HG02623 (cell line): ENCODE measurements at regions not wholly inside any gene's neighbourhood (a gene's known extent, or its start where the extent isn't known, plus 50 kb on each side); places are given as distances from the start of the nearest gene placed in this dataset.
"Not testable (repeated sequence)": the region's sequence is repeated elsewhere in the genome, so short reads cannot be mapped to it uniquely, and the experiment has no call there.

Source experiments
- ATAC-seq: cut with Tn5 transposase; IDR thresholded peaks from one replicate; pipeline ENCODE4 v1.9.1; 2021; ENCODE audit warnings: moderate library complexity; ENCODE audit not compliant: unreplicated experiment

DNA sequence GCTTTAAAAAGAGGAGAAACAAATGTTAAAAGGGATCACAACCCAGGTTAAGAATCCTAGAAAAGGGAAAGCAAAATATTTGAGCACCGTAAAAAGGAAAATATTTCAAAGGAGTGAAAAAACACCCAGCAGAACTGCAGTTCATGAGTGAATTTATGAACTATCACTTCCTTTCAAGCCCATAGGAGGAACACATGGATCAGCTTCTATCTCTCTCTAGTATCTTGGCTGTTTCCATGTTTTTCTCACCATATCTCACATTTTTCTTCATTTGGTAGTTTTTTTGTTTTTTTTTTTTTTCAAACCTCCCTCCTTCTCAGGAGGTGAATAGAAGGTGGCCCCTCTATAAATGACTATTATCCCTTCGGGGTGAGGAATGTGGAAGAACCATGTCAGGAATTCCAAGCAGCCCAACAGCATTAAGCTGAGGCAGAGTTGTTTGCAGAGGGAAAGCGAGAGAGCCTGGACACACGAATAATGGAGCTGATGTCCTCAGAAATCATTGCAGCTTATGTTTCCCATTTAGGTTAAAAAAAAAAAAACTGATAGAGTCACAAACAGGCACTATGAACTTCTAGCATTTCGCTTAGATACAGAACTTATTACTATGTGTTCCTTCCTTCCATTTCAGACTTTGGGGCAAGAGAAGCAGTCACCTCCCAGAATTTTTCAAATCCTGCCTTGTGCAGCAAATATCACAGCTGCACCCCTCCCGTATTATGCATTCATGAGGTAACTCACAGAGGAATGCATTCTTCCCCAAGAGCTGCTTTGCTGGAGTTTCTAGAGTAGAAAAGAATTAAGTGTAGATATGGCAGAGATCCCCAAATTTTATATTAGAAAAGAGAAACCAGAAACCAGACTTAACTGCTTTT is 315.6 kb downstream of the IRS1 start:
- ATAC-seq = no peak

DNA sequence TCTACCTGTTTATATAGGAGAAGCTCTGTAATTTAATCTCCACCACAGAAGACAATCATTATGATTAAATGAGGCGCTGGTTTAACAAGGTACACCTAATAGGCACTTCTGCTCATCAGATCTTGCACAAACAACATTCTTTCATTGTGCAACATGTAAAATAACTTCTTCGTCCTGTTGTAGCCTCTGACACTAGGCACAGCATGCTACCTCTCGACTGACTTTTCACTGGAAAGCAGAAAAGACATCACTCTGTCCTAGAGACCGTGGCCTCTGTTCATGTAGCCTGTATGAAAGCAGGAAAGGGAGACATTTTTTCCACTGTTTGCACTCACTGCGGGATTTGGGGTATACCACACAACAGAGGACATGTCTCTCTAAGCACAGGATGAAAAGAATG is 316.5 kb downstream of the IRS1 start:
- no peak for ATAC-seq

DNA sequence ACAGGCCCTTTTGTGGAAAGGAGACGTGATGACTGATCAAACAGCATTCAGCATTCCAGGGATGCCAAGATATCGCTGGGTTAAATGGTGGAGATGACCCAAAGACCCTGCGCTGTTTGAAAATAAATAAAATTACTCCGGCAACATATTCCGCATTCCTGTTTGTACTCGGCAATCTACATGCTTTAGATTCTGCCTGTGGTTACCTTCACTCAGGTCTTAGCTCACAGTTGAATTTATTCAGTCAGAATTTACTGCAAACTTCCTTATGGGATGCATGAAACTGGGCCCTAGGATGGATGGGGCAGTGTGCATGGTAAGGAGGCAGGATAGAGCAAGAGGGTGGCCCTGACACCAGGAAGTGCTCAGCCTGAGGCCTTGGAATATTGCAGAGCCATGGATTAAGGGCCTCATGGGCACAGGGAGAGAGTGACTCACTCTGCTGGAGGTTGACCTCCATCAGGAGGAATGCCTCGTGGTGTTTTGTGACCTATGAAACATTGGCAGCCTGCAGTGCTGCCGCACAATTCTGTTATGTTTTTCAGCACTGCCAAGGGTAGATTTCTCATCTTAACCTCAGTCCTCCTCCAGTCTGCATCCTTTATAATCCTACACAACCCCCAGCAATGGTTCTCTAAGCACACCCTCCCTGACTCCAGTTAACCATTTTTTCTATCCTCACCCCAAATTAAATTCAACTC is 321.4 kb downstream of the IRS1 start:
- ATAC-seq = no peak

DNA sequence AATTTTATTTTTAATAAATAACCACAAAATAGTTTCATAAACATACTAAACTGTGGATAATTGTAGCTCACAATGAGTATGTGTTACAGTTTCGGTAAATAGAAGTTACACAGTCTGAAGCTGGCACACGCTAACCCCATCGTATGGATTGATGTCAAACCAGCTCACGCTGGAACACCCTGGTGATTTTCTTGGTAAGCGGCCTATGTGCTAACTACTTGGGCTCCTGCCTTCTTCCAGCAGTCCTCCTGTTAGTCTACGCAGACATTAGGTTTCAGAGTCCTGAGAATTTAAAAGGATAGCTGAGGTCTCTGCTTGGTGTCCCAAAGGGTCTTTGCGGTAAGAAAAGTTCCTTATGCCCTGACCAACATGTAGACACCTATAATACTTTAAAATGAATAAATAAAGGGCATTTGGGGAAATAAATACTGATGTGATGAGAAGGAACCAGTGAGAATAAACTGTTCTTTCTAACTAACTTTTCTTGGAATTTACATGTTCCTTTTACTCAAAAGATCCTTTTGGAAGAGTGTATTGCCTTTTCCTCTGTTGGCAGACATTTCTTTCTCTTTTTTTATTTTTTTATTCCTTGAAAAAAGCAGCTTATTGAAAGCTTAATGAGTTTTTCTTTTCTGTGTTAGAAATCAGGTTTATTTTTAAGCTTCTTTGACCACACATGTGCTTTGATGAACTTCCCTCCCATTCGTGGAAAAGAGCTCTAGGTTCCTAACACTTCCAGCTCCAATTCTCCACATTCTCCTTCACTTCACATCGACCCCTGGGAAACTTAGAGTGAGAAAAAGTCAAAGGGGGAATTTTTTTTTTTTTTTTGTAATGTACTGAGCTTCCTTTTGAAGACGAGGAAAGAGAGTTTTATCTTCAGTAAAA is 322.2 kb downstream of the IRS1 start:
- ATAC-seq = no peak

DNA sequence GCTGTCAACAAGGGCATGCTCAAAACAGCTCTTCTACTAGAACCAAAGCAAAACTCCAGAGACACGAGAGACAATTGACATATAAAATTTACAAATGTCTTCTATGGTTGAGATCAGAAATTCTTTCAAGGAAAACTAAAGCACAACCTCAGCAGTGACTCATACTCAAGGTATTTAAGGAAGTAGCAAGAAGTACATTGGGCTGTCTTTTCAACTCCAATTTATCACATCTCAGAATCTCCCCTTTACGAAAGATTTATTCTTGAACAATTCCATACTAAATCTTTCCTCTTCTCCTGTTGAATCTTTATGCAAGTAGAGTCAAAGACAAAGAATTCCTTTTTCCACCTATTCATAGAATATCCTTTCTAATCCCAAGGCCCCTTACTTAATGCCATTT is 324.0 kb downstream of the IRS1 start:
- no peak for ATAC-seq

DNA sequence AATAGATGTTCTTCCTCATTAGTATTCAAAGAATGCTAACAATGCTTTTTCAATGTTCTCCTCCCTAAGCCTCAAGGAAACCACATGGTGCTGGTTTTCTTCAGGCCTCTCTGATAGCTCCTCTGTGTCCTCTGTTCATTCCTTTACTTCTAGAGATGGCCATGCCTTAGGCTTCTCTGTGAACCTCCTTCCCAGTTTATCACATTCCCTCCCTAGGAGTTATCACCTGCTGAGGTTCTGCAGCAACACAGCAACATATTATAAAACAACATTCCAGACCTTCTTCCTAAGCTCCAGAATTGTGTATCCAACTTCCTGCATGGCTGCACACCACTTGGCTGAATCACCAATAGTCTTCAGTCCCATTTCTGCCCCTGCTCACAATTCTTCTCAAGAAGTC is 325.5 kb downstream of the IRS1 start:
- ATAC-seq = no peak

DNA sequence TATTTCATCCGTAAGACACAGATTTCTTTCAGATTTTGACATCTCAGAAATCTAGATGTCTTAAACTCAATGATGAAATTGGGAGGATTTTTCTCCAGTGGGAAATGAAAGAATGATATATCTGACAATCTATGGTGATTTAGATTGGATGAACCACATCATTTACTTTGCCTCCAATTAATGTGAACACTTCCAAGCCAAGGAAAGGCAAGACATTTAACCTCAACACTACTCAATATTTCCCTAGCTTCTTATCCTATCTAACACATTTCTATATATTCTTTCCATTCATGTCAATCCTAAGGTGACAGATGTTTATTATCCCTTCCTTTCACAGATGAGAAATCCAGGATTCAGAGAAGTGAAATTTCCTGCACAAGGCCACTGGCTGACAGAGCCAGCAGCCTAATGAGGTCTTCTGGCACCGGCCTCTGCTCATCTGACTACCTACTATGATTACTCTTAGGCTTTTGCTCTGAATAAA is 327.6 kb downstream of the IRS1 start:
- ATAC-seq = no peak

DNA sequence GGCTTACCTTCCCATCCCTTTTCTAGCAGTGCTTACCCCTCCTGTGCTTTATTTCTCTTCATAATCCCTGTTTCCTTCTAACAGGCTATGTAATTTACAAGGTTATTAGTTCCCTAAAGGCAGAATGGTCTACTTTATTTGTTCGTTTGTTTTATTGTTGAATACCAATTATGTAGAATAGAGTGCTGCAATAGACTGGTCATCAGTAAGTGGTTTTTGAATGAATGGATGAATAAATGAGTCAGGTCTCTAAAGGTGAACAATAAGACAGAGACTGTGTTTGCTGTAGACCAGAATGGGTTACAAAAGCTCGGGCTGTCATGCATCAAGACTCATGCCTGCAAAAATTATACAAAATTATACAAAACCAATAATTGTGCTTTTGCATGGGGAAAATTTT is 332.0 kb downstream of the IRS1 start:
- no peak for ATAC-seq

DNA sequence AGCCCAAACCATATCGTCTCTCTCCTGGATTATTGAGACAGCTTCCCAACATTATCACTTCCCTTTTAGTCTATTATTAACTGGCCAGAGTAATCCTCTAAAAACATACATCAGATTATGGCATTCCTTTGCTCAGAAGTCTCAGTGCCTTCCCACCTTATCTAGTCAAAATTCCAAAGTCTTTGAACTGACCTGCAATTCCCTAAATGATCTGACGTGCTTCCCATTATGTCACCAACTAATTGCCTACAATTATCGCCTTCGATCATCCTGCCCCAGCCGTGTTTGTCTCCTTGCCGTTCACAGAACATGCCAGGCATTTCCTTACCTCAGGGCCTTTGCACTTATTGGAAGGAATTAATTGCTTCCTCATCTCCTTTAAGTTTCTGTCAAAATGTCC is 332.4 kb downstream of the IRS1 start:
- ATAC-seq = no peak

DNA sequence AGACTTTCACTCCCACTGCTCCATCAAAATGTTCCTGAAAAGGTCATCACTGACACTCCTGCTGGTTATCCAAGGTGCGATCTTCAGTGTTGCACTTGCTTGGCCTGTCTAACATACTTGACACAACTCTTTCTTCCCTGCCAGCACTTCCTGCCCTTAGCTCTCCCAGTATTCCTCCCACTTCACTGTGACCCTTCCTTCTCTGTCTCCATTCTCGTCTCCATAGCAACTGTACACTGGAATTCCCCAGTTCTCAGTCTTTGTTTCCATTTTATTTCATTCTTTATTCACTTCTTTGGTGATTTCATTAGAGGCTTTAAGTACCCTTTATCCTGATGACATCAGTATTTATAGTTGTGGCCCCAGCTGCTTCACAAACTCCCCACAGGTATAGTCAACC is 333.0 kb downstream of the IRS1 start:
- ATAC-seq = no peak

DNA sequence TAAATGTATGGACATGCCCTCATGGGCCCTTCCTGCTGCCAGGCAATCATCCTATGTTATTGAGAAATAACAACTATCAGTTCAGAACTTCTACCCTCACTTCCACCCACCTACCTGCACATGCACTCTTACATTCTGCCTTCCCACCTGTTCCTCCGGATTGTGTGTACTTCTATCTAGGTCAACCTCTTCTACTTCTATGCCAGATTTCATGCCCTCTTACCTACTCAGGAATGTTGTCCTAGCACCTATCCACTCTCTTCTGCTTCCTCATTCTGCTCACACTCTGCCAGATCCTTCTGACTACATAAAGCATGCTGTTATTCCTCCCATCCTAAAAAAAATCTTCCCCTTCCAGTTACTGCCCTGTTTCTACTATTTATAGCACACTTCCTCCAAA is 333.5 kb downstream of the IRS1 start:
- ATAC-seq = no peak

DNA sequence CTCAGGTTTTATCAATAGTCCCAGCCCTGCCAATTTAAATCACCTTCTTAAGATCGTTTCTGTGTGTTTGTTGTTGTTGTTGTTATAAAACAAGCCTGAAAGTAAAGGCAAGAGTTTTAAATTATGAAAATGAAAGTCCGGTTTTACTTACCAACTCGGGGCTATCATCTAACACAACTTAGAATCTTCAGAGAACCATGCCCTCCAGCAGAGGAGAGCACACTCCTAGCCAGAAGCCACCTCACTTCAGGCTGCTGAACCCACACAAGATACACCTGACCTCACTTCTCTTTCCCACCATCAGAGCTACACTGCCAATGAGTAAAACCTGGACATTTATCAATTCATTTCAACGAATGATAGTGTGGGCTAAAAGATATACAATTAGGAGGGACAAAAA is 335.2 kb downstream of the IRS1 start:
- no peak for ATAC-seq

DNA sequence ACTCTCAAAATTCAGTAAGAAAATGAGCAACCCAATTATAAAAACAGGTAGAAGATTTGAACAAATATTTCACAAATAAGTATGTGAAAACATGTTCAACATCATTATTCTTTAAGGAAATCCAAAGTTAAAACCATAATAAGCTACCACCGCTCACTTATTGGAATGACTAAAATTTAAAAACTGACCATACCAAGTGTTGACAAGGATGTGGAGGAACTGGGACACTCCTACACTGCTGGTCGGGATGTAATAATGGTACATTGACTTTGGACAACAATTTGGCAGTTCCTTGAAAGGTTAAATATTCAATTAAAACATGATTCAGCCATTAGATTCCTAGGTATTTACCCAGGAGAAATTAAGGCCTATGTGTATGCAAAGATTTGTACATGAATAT is 336.5 kb downstream of the IRS1 start:
- no peak for ATAC-seq

DNA sequence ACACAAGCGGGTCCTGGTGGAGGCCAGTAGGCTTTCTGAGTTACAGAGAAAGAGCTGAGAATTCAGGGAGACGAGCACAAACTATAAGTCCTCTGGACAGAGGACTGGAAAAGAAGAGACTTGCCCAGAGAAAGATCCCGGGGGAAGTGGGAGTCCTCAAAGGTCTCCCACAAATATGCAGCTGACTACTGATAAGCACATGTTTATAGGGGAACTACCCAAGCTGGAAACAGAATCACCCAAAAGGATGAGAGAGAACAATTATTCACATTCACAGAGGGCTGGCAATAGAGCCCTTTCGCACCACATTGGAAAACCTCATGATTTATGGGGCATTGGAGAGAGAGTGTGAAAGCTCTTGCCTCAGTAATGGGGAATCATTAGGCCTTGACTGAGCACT is 337.6 kb downstream of the IRS1 start:
- no peak for ATAC-seq

DNA sequence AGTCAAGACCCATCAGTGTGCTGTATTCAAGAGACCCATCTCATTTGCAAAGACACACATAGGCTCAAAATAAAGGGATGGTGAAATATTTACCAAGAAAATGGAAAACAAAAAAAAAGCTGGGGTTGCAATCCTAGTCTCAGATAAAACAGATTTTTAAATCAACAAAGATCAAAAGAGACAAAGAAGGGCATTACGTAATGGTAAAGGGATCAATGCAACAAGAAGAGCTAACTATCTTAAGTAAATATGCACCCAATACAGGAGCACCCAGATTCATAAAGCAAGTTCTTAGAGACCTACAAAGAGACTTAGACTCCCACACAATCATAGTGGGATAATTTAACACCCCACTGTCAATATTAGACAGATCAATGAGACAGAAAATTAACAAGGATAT is 343.5 kb downstream of the IRS1 start:
- not testable (repeated sequence) for ATAC-seq

DNA sequence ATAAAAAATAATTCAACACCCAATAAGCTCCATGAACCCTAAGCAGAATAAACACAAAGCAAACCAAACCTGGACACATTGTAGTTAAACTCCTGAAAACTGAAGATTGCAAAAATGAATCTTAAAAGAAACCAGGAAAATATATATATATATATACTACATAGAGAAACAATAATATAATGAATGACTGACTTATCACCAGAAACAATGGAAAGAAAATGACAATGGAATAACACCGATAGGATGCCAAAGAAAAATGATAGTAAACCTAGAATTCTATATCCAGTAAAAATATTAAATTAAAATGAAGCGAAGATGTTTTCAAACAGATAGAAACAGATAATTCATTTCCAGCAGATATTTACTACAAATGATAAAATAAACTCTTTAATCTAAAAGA is 346.9 kb downstream of the IRS1 start:
- ATAC-seq = no peak

DNA sequence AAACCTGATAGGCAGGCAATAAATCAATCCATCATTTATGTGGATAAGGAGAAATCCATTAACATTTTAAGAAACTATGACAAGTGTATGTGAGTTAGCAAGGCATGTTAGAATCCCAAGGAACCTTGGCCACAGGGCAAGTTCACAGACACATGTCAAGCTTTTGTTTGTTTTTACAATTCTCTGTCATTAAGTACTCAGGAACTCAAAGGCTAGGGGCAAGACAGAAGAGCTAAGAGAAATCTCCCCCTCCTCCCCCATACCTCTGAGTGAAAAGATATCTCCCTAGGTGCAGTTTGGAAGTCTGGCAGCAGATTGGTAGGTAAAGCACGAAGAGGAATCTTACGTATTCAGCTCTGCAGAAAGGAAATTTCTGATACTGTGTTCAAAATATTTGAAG is 348.1 kb downstream of the IRS1 start:
- no peak for ATAC-seq

DNA sequence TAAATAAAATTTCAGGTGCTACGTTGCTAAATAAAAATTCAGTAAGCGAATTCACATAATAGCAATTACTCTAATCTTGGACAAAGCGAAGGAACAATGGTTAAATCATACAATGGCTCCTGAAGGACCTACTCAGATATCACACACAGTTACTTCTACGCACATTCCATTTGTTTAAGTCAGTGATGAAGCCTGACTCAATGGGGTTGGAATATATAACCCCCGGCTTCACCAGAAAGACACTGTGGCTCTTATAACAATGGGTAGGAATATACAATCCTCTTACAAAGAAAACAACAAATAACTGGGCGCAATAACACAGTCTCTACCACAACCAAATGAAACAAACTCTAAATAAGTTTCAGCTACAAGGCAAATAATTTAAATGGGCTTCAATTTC is 349.5 kb downstream of the IRS1 start:
- ATAC-seq = no peak

DNA sequence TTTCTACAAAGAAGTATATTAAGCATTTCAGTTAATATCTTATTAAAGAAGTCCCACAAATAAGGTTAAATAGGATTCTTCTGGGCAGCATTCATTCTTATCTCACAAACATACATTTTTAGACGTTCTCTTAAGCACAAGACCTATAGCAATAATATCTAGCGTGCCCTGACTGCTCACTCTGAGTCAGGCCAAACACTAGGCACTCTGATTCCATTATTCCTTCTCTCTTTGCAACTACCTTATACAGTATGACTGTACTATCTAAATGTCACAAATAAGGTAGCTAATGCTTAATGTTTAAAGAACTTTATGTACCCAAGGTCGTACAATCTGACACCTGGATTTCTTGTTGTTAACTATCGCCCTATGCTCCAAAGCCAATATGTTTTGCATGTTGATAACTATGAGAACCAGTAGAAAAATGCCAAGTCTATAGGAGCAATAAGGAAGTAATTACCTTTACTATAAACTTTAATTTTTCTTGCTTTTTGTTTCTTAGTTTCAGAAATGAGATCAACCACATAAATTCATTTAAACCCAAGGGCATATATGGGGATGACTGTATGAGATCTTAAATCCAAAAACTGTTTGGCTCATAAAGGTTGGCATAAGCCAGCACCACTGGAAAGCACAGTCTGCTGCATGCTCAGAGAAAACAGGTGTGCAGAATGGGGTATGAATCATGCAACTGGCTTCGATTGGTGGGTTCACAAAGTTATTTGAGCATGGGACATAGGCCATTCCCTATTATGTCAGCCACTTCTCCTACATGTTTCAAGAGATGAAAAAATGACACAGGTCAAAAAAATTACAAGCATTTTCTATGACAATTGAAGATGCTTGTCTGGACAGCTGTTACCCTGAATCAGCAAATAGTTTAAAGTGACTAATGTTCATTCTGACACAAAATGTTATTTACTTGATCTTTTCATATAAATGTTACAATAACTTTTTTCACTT is 352.0 kb downstream of the IRS1 start:
- no peak for ATAC-seq

DNA sequence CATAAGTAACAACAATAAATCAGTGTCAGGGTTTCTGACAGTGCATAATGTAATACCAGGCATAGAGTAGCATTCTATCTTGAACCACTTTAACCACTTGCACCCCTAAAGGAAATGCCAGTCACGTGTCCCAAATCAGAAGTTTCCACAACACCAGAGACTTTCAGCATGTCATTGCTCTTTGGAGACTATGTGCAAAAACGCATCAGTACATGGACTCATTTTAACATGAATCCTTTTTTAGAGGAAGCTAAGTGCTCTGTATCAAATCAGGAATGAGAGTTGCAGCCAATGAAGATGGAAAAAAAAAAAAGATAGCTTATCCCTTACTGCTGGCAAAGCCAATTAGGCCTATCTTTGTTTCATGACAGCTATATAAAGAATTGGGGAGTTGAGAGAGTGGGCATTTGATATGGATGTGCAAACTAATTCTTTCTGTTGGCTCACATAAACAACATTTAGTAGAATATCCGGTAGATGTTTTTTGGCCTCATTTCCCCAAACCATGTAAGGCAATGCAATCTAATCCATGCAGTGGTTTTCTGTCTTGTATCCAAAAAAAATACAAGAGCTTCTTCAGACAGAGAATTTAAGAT is 353.1 kb downstream of the IRS1 start:
- no peak for ATAC-seq
